ENCODE measurements at regions not wholly inside any gene's neighbourhood (a gene's known extent, or its start where the extent isn't known, plus 50 kb on each side); places are given as distances from the start of the nearest gene placed in this dataset.

DNA sequence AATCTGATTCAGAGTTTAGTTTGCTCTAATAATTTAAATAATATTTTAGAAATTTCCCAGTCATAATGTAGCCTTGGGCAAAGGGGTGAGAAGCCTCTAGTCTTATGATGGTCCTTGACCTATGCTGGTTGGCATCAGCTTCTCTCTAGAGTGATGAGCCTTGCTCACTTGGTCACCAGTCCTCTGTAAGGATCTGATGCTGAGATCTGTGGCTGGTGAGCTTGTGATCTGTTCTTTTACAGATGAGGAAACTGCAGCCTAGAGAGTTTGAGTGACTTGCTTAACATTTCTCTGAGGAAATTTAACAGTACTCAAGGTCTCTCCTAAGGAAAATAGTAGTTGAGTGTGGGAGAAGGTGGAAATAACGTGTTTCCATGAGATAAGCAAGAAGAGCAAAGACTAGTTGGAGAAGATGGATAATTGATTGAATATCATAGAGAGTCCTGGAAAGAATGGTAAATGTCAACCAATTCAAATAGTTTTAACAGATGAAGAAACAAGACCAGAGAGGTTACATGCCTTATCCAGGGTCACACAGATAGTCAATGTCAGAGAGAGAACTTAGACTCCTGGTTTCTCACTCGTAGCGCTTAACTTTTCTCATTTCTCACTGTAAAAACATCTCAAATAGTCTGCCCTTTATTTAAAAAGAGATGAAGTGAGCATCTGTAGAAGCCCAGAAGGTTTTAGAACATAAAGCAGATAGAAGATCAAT is 89.7 kb upstream of the ETV6 start:
- POLR2A ChIA-PET: no interaction called here
- Histone ChIP-seq H3K4me3 (no peak overlapping the region), H3K9me3 (replicated peaks; ENCODE audit: control insufficient read depth, insufficient read depth, low read depth, low read length) (no peaks in the 10 kb centered on the region), H3K79me2 (ENCODE audit: control insufficient read depth, insufficient read depth, low read length) (no peaks in the 10 kb centered on the region), H3K27me3 (ENCODE audit: control insufficient read depth in 2 of 2, insufficient read depth in 2 of 2, low read length in 2 of 2) (peaks cover 0 to 3% of the 10 kb centered on the region in 2 experiments; a peak in 2 of 5 replicates), H3K9me1 (ENCODE audit: control insufficient read depth, insufficient read depth, low read length) (no peaks in the 10 kb centered on the region), H3K9ac (ENCODE audit: insufficient read depth in 1 of 2, low read depth in 2 of 2, low read length in 2 of 2) (no peak overlapping the region), H3K36me3 (ENCODE audit: control insufficient read depth, insufficient read depth, low read length) (no peaks in the 10 kb centered on the region), H3K4me1 (replicated peaks in 1 of 2; ENCODE audit: control insufficient read depth in 2 of 2, insufficient read depth in 2 of 2, low read length in 2 of 2) (no peaks in the 10 kb centered on the region), H3K27ac (ENCODE audit: extremely low read depth, low read depth, low read length) (no peak overlapping the region), H4K20me1 (replicated peaks; ENCODE audit: control insufficient read depth, insufficient read depth, low read length) (no peaks in the 10 kb centered on the region), H3K4me2 (ENCODE audit: insufficient read depth, low read length) (no peak overlapping the region), H2AFZ (ENCODE audit: low read depth, low read length) (no peak overlapping the region)
- no peak for FAIRE-seq
- TF ChIP-seq IFI16 (CRISPR knock-in tag; IDR thresholded peaks at IDR 0.05) (no peak), BMI1 (IDR thresholded peaks at IDR 0.05; ENCODE audit: low read length) (no peak), ZNF57 (CRISPR knock-in tag; IDR thresholded peaks at IDR 0.05) (no peak), ZKSCAN1 (IDR thresholded peaks at IDR 0.05; ENCODE audit: low read depth, low read length) (no peak), DPF2 (IDR thresholded peaks at IDR 0.05) (no peak), ESRRA (IDR thresholded peaks at IDR 0.05; ENCODE audit: borderline replicate concordance, low read depth) (no peak), ZNF282 (CRISPR knock-in tag; IDR thresholded peaks at IDR 0.05) (no peak), ATF2 (CRISPR knock-in tag; IDR thresholded peaks at IDR 0.05) (no peak), RFX1 (IDR thresholded peaks at IDR 0.05) (no peak), ZNF395 (CRISPR knock-in tag; IDR thresholded peaks at IDR 0.05) (no peak), SMAD4 (CRISPR knock-in tag; conservative IDR thresholded peaks at IDR 0.05) (no peak), TBL1XR1 (IDR thresholded peaks at IDR 0.05; ENCODE audit: low read length in 2 of 2) (no peak)
- TF ChIP-seq, protein P1, sequence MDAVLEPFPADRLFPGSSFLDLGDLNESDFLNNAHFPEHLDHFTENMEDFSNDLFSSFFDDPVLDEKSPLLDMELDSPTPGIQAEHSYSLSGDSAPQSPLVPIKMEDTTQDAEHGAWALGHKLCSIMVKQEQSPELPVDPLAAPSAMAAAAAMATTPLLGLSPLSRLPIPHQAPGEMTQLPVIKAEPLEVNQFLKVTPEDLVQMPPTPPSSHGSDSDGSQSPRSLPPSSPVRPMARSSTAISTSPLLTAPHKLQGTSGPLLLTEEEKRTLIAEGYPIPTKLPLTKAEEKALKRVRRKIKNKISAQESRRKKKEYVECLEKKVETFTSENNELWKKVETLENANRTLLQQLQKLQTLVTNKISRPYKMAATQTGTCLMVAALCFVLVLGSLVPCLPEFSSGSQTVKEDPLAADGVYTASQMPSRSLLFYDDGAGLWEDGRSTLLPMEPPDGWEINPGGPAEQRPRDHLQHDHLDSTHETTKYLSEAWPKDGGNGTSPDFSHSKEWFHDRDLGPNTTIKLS (IDR thresholded peaks at IDR 0.05; ENCODE audit: borderline replicate concordance, low read depth): no peak
- TF ChIP-seq, protein P2, sequence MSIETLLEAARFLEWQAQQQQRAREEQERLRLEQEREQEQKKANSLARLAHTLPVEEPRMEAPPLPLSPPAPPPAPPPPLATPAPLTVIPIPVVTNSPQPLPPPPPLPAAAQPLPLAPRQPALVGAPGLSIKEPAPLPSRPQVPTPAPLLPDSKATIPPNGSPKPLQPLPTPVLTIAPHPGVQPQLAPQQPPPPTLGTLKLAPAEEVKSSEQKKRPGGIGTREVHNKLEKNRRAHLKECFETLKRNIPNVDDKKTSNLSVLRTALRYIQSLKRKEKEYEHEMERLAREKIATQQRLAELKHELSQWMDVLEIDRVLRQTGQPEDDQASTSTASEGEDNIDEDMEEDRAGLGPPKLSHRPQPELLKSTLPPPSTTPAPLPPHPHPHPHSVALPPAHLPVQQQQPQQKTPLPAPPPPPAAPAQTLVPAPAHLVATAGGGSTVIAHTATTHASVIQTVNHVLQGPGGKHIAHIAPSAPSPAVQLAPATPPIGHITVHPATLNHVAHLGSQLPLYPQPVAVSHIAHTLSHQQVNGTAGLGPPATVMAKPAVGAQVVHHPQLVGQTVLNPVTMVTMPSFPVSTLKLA (conservative IDR thresholded peaks at IDR 0.05): no peak
- BruUV-seq (replicated peaks): no TSS peak
- ATAC-seq: no peak
- intact Hi-C loops (cut with micrococcal nuclease) (loop anchor here (10.0 kb wide), 1 partner anchor 475 kb away; no protein-coding TSS in a partner anchor), in situ Hi-C loops (cut with MboI) (loop anchor here (25.0 kb wide), 2 partner anchors 778 to 1153 kb away; partner anchors contain the start of gene CDKN1B)
- WGBS (ENCODE audit: insufficient coverage, low coverage, missing lambda C conversion rate): 4% methylated on average over 3 of the region's 3 CpGs
- CTCF ChIA-PET (ENCODE audit: low intra/inter-chr PET ratio): no interaction called here
- DNase-seq (ENCODE audit: extremely low read depth in 1 of 4, low spot score in 3 of 4): no peak

Data from K562 (cell line).